ENCODE measurements at regions not wholly inside any gene's neighbourhood (a gene's known extent, or its start where the extent isn't known, plus 50 kb on each side); places are given as distances from the start of the nearest gene placed in this dataset.

DNA sequence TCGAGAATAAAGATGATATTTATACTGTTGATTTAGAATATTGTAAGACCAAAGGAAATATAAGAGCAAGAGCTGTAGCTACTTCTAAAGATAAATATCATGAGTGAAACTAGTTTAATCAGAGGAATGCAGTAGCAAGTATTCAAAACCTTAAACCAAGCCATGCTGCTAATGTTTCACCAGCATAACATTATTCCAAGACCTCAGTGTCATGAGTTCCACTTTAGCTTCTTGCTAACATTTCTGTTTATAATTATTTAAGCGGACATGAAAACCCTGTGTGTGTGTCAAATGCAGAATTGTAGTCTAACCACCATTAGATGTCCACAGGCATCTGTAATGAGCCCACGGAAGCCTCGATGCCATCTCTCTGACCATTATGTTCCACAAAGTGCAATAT is 752.6 kb upstream of the MARCKS start:
- CTCF ChIA-PET, result no interaction called here
- no peak for FAIRE-seq

DNA sequence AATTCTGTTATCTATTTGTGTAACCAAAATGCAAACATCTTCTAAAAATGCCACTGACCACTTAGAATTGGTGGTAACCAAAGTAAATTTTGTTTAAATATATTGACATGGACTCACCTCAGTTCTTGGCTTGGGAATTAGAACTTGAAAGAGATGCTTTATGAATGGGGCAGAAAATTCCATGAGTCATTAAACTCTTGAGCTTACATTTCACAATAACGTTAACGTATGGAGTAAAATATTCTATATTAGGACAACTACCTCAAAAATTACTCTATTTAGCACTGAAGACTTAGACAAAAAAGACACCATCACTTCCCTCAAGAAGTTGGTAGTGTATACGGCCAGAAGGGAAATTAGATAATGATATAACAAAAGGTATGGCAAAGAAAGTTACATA is 752.2 kb upstream of the MARCKS start:
- POLR2A ChIA-PET, result no interaction called here
- Histone ChIP-seq H3K9me3 (no peaks in the 10 kb centered on the region), H3K4me2 (no peak overlapping the region), H3K4me1 (no peaks in the 10 kb centered on the region; the same call in 2 of the 3 replicates), H3K4me3 (no peak overlapping the region), H3K27ac (no peak overlapping the region)
- FAIRE-seq (no peak), DNase-seq (ENCODE audit: low read depth in 1 of 2, low spot score in 1 of 2) (no peak), ATAC-seq (no peak)
- TF ChIP-seq FOXS1 (CRISPR knock-in tag; IDR thresholded peaks at IDR 0.05) (no peak), ZC3H11A (IDR thresholded peaks at IDR 0.05) (no peak), NR3C1 (IDR thresholded peaks at IDR 0.05) (no peak), POLR2A (IDR thresholded peaks at IDR 0.05; ENCODE audit: low read length) (no peak), RNF2 (IDR thresholded peaks at IDR 0.05; ENCODE audit: borderline replicate concordance, low read depth) (no peak), JUN (IDR thresholded peaks at IDR 0.05) (no peak), HOXB5 (CRISPR knock-in tag; IDR thresholded peaks at IDR 0.05) (no peak), EHMT2 (IDR thresholded peaks at IDR 0.05; ENCODE audit: low read depth) (no peak), RCOR1 (IDR thresholded peaks at IDR 0.05; ENCODE audit: low read depth, low read length) (no peak), NPAS2 (CRISPR knock-in tag; IDR thresholded peaks at IDR 0.05; ENCODE audit: borderline replicate concordance) (no peak), RFX5 (IDR thresholded peaks at IDR 0.05) (no peak), CHD4 (IDR thresholded peaks at IDR 0.05; ENCODE audit: borderline replicate concordance) (no peak), KDM5A (IDR thresholded peaks at IDR 0.05) (no peak), ESRRA (IDR thresholded peaks at IDR 0.05; ENCODE audit: borderline replicate concordance, low read length) (no peak)
- CTCF ChIA-PET, result no interaction called here
- 89% methylated on average over 3 of the region's 3 CpGs for WGBS (ENCODE audit: missing lambda C conversion rate)

More for the DNA sequence above, 752.6 kb upstream of the MARCKS start:
- Histone ChIP-seq H3K4me3 (no peak overlapping the region), H3K9me3 (no peaks in the 10 kb centered on the region), H3K27ac (no peak overlapping the region), H3K4me1 (no peaks in the 10 kb centered on the region; the same call in 2 of the 3 replicates), H3K4me2 (no peak overlapping the region)
- WGBS (ENCODE audit: missing lambda C conversion rate), result 56% methylated on average over 4 of the region's 4 CpGs
- ATAC-seq (no peak), DNase-seq (ENCODE audit: low read depth in 1 of 2, low spot score in 1 of 2) (no peak)
- POLR2A ChIA-PET, result no interaction called here
- TF ChIP-seq SMC3 (IDR thresholded peaks at IDR 0.05) (no peak), CHD2 (IDR thresholded peaks at IDR 0.05; ENCODE audit: low read length, partially characterized antibody) (no peak), KDM5A (IDR thresholded peaks at IDR 0.05) (no peak), FOXS1 (CRISPR knock-in tag; IDR thresholded peaks at IDR 0.05) (no peak), FOSB (CRISPR knock-in tag; IDR thresholded peaks at IDR 0.05) (no peak), MAZ (IDR thresholded peaks at IDR 0.05; ENCODE audit: borderline replicate concordance, low read depth, low read length) (no peak), BHLHE40 (IDR thresholded peaks at IDR 0.05; ENCODE audit: low read depth, low read length) (no peak), POLR2AphosphoS2 (conservative IDR thresholded peaks at IDR 0.05; ENCODE audit: low read length) (no peak), JUNB (IDR thresholded peaks at IDR 0.05) (no peak), POLR2A (IDR thresholded peaks at IDR 0.05; ENCODE audit: low read length) (no peak), RFX5 (IDR thresholded peaks at IDR 0.05) (no peak), CHD4 (IDR thresholded peaks at IDR 0.05; ENCODE audit: borderline replicate concordance) (no peak), ESRRA (IDR thresholded peaks at IDR 0.05; ENCODE audit: borderline replicate concordance, low read length) (no peak), TP53 (CRISPR knock-in tag; IDR thresholded peaks at IDR 0.05) (no peak)
- TF ChIP-seq, protein P1, sequence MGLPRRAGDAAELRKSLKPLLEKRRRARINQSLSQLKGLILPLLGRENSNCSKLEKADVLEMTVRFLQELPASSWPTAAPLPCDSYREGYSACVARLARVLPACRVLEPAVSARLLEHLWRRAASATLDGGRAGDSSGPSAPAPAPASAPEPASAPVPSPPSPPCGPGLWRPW (IDR thresholded peaks at IDR 0.05), result no peak
- TF ChIP-seq, protein P2, sequence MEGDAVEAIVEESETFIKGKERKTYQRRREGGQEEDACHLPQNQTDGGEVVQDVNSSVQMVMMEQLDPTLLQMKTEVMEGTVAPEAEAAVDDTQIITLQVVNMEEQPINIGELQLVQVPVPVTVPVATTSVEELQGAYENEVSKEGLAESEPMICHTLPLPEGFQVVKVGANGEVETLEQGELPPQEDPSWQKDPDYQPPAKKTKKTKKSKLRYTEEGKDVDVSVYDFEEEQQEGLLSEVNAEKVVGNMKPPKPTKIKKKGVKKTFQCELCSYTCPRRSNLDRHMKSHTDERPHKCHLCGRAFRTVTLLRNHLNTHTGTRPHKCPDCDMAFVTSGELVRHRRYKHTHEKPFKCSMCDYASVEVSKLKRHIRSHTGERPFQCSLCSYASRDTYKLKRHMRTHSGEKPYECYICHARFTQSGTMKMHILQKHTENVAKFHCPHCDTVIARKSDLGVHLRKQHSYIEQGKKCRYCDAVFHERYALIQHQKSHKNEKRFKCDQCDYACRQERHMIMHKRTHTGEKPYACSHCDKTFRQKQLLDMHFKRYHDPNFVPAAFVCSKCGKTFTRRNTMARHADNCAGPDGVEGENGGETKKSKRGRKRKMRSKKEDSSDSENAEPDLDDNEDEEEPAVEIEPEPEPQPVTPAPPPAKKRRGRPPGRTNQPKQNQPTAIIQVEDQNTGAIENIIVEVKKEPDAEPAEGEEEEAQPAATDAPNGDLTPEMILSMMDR (IDR thresholded peaks at IDR 0.05), result no peak
- TF ChIP-seq, protein P3, sequence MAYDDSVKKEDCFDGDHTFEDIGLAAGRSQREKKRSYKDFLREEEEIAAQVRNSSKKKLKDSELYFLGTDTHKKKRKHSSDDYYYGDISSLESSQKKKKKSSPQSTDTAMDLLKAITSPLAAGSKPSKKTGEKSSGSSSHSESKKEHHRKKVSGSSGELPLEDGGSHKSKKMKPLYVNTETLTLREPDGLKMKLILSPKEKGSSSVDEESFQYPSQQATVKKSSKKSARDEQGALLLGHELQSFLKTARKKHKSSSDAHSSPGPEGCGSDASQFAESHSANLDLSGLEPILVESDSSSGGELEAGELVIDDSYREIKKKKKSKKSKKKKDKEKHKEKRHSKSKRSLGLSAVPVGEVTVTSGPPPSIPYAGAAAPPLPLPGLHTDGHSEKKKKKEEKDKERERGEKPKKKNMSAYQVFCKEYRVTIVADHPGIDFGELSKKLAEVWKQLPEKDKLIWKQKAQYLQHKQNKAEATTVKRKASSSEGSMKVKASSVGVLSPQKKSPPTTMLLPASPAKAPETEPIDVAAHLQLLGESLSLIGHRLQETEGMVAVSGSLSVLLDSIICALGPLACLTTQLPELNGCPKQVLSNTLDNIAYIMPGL (CRISPR knock-in tag; IDR thresholded peaks at IDR 0.05; ENCODE audit: borderline replicate concordance), result no peak
- TF ChIP-seq, protein P4, sequence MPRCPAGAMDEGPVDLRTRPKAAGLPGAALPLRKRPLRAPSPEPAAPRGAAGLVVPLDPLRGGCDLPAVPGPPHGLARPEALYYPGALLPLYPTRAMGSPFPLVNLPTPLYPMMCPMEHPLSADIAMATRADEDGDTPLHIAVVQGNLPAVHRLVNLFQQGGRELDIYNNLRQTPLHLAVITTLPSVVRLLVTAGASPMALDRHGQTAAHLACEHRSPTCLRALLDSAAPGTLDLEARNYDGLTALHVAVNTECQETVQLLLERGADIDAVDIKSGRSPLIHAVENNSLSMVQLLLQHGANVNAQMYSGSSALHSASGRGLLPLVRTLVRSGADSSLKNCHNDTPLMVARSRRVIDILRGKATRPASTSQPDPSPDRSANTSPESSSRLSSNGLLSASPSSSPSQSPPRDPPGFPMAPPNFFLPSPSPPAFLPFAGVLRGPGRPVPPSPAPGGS (IDR thresholded peaks at IDR 0.05), result no peak

All from A549 (cell line).